Fibroblast of pulmonary artery (primary cell): ENCODE measurements at regions not wholly inside any gene's neighbourhood (a gene's known extent, or its start where the extent isn't known, plus 50 kb on each side); places are given as distances from the start of the nearest gene placed in this dataset.
"Not testable (repeated sequence)": the region's sequence is repeated elsewhere in the genome, so short reads cannot be mapped to it uniquely, and the experiment has no call there.

Experiments used
- DNase-seq: peaks from one replicate; pipeline ENCODE4 v3.0.0-alpha.2; 2010; ENCODE audit warnings: low read depth
- H3K4me3 ChIP-seq: replicated peaks from 2 replicates; pipeline ENCODE4 v1.5.1; 2011; ENCODE audit warnings: low read depth, mild to moderate bottlenecking, control low read depth, low read length, moderate library complexity
- CTCF ChIP-seq: IDR thresholded peaks from 2 replicates; pipeline ENCODE4 v1.5.1; 2011; ENCODE audit warnings: mild to moderate bottlenecking, control low read depth, low read length, inconsistent platforms; ENCODE audit errors: missing control alignments

- no peak overlapping the region for H3K4me3 ChIP-seq
- DNase-seq = no peak
- TF ChIP-seq CTCF = no peak
These were observed 1730.9 kb downstream of the PCDH9 start for GRCh38 chr13:65499256-65499655.

GRCh38 chr13:65497265-65497664, 1732.9 kb downstream of the PCDH9 start:
- DNase-seq = peak; percentile 21
- H3K4me3 ChIP-seq = no peak overlapping the region
- TF ChIP-seq CTCF = no peak

- not testable (repeated sequence) for DNase-seq, H3K4me3 ChIP-seq
These were observed 1739.4 kb downstream of the PCDH9 start for GRCh38 chr13:65490725-65491124.

- TF ChIP-seq CTCF = no peak
These were observed 1741.5 kb downstream of the PCDH9 start for GRCh38 chr13:65488606-65489005.

GRCh38 chr13:65479692-65480091, 1750.4 kb downstream of the PCDH9 start:
- no peak overlapping the region for H3K4me3 ChIP-seq
- DNase-seq = no peak
- TF ChIP-seq CTCF = no peak

More at GRCh38 chr13:65488606-65489005, 1741.5 kb downstream of the PCDH9 start:
- no peak for DNase-seq
- no peak overlapping the region for H3K4me3 ChIP-seq

- no peak for TF ChIP-seq CTCF
- no peak for DNase-seq
- no peak overlapping the region for H3K4me3 ChIP-seq
These were observed 1756.9 kb downstream of the PCDH9 start for GRCh38 chr13:65473196-65473595.

- peak; percentile 14 for DNase-seq
- no peak overlapping the region for H3K4me3 ChIP-seq
- TF ChIP-seq CTCF = no peak
These were observed 1757.8 kb downstream of the PCDH9 start for GRCh38 chr13:65472336-65472735.

GRCh38 chr13:65470781-65471180, 1759.4 kb downstream of the PCDH9 start:
- H3K4me3 ChIP-seq = no peak overlapping the region
- peak; percentile 35 for DNase-seq
- TF ChIP-seq CTCF = no peak
